Sciatic nerve (tissue), 2 donors: ENCODE measurements at regions not wholly inside any gene's neighbourhood (a gene's known extent, or its start where the extent isn't known, plus 50 kb on each side); places are given as distances from the start of the nearest gene placed in this dataset.

Source experiments
- ATAC-seq: fragments of 200-7000 bp; cut with Tn5 transposase; one replicate; pipeline ENCODE4 v1.9.1; 2020; ENCODE audit warnings: mild to moderate bottlenecking, moderate library complexity
- DNase-seq: peaks from one replicate; pipeline ENCODE4 v3.0.0-alpha.2; 2020; ENCODE audit warnings: low spot score
- intact Hi-C: fragments of 100-400 bp; cut with DNase I; formaldehyde crosslinking; loops from one replicate; pipeline ENCODE4 v1.14.2; 2022
- donor health status: DM: no; HTN: no; CAD: no.
- donor health status: DM: no; HTN: no; CAD: no.

- intact Hi-C loops = no loop called here
- no peak for ATAC-seq
- DNase-seq = no peak
Measured at GRCh38 chr10:107898392-107898791, 733.9 kb upstream of the SORCS1 start.

- intact Hi-C loops = no loop called here
- DNase-seq (no peak), ATAC-seq (no peak)
Measured at GRCh38 chr10:107894516-107894915, 730.0 kb upstream of the SORCS1 start.

- DNase-seq (no peak), ATAC-seq (no peak)
- intact Hi-C loops = no loop called here
Measured at GRCh38 chr10:107889105-107889504, 724.6 kb upstream of the SORCS1 start.

GRCh38 chr10:107880185-107880584, 715.7 kb upstream of the SORCS1 start:
- intact Hi-C loops = no loop called here
- DNase-seq = no peak
- ATAC-seq = no peak

GRCh38 chr10:107873007-107873406, 708.5 kb upstream of the SORCS1 start:
- DNase-seq = no peak
- ATAC-seq = no peak
- intact Hi-C loops = no loop called here

GRCh38 chr10:107865691-107866090, 701.2 kb upstream of the SORCS1 start:
- DNase-seq = no peak
- intact Hi-C loops = no loop called here
- ATAC-seq = no peak

- intact Hi-C loops = no loop called here
- DNase-seq (no peak), ATAC-seq (no peak)
Measured at GRCh38 chr10:107859065-107859464, 694.6 kb upstream of the SORCS1 start.

GRCh38 chr10:107856047-107856315, 691.5 kb upstream of the SORCS1 start:
- DNase-seq (no peak), ATAC-seq (no peak)
- intact Hi-C loops = no loop called here

- intact Hi-C loops = no loop called here
- ATAC-seq (no peak), DNase-seq (no peak)
Measured at GRCh38 chr10:107855301-107856046, 691.0 kb upstream of the SORCS1 start.

GRCh38 chr10:107848726-107849360, 684.3 kb upstream of the SORCS1 start:
- ATAC-seq (no peak), DNase-seq (no peak)
- intact Hi-C loops = no loop called here

GRCh38 chr10:107847620-107848019, 683.1 kb upstream of the SORCS1 start:
- ATAC-seq (no peak), DNase-seq (no peak)
- intact Hi-C loops = no loop called here

- ATAC-seq = no peak
- intact Hi-C loops = no loop called here
- no peak for DNase-seq
Measured at GRCh38 chr10:107834706-107835105, 670.2 kb upstream of the SORCS1 start.

GRCh38 chr10:107831772-107832171, 667.3 kb upstream of the SORCS1 start:
- ATAC-seq = no peak

GRCh38 chr10:107829161-107829560, 664.7 kb upstream of the SORCS1 start:
- intact Hi-C loops = no loop called here
- DNase-seq = no peak
- no peak for ATAC-seq

More at GRCh38 chr10:107831772-107832171, 667.3 kb upstream of the SORCS1 start:
- no peak for DNase-seq
- intact Hi-C loops = no loop called here

GRCh38 chr10:107826171-107826570, 661.7 kb upstream of the SORCS1 start:
- intact Hi-C loops = no loop called here
- DNase-seq = no peak
- ATAC-seq = no peak

- ATAC-seq (peak; percentile 77), DNase-seq (peak; percentile 67)
- intact Hi-C loops = no loop called here
Measured at GRCh38 chr10:107814865-107815487, 650.5 kb upstream of the SORCS1 start.

GRCh38 chr10:107813451-107814162, 649.1 kb upstream of the SORCS1 start:
- no peak for DNase-seq
- intact Hi-C loops = no loop called here

GRCh38 chr10:107809889-107810288, 645.4 kb upstream of the SORCS1 start:
- intact Hi-C loops = no loop called here
- no peak for DNase-seq
- no peak for ATAC-seq

More at GRCh38 chr10:107813451-107814162, 649.1 kb upstream of the SORCS1 start:
- ATAC-seq = no peak

- intact Hi-C loops = no loop called here
- ATAC-seq (no peak), DNase-seq (no peak)
Measured at GRCh38 chr10:107807836-107808235, 643.3 kb upstream of the SORCS1 start.

GRCh38 chr10:107806026-107806425, 641.5 kb upstream of the SORCS1 start:
- intact Hi-C loops = no loop called here
- DNase-seq = no peak
- ATAC-seq = no peak
